K562 (cell line): ENCODE measurements at regions not wholly inside any gene's neighbourhood (a gene's known extent, or its start where the extent isn't known, plus 50 kb on each side); places are given as distances from the start of the nearest gene placed in this dataset.
A peak's percentile ranks its signal among the peaks of the same experiment; 100 is the strongest.

Source experiments
- ATAC-seq: fragments of 200-7000 bp; cut with Tn5 transposase; 3 replicates; pipeline ENCODE4 v1.9.1; 2020; ENCODE audit warnings: moderate library complexity
- BruUV-seq: library from RNA; stranded (reverse); fragments of 400-500 nt; replicated peaks from 2 replicates; lab custom pipeline; 2021; lab: Mats Ljungman, UMichigan
- CTCF ChIA-PET: fragments of 300-600 bp; formaldehyde crosslinking; extraction: SDS; loops from one replicate; lab custom pipeline; 2021; ENCODE audit warnings: low intra/inter-chr PET ratio; lab: Yijun Ruan, JAX
- POLR2A ChIA-PET: fragments of 300-600, 350-650 bp; sonication (Branson Sonifier 250); formaldehyde crosslinking; extraction: SDS; loops from one replicate; lab custom pipeline; 2021; ENCODE audit warnings: antibody characterized with exemption, inconsistent platforms; lab: Yijun Ruan, JAX
- DNase-seq, 4 experiments: peaks; one replicate each; pipeline versions ENCODE4 v3.0.0 to v3.0.0-alpha.2; 2011 to 2018; ENCODE audit warnings: low spot score in 3 of 4, mixed read lengths in 3 of 4; ENCODE audit errors: extremely low read depth in 1 of 4
- FAIRE-seq: peaks from 2 replicates; lab custom pipeline; 2011; peaks lifted over from hg19 to GRCh38; lab: Jason Lieb, UNC
- H2AFZ ChIP-seq: 2 replicates; pipeline ENCODE4 v1.6.0; 2011; ENCODE audit warnings: low read depth, low read length, control low read depth, inconsistent platforms
- H3K27ac ChIP-seq: fragments of 200-600 bp; 3 replicates; pipeline ENCODE4 v1.8.0; 2011; ENCODE audit warnings: low read depth, mild to moderate bottlenecking, control low read depth, inconsistent platforms, low read length, moderate library complexity, mixed read lengths; ENCODE audit errors: extremely low read depth
- H3K27me3 ChIP-seq, 2 experiments: fragments of 300-600 bp in 1 of 2; 2 replicates in 1 of 2; 3 replicates in 1 of 2; pipeline versions ENCODE4 v1.6.0 to v1.8.0; 2011; ENCODE audit warnings: inconsistent platforms in 2 of 2, low read length in 2 of 2, mild to moderate bottlenecking in 1 of 2, mixed read lengths in 1 of 2, moderate library complexity in 1 of 2; ENCODE audit not compliant: control insufficient read depth in 2 of 2, insufficient read depth in 2 of 2
- H3K36me3 ChIP-seq: fragments of 300-600 bp; 3 replicates; pipeline ENCODE4 v1.8.0; 2011; ENCODE audit warnings: mild to moderate bottlenecking, low read length, inconsistent platforms; ENCODE audit not compliant: control insufficient read depth, insufficient read depth
- H3K4me1 ChIP-seq, 2 experiments: fragments of 200-600 bp in 1 of 2; replicated peaks in 1 of 2; 2 replicates in 1 of 2; 3 replicates in 1 of 2; pipeline versions ENCODE4 v1.5.1 to v1.8.0; 2011; ENCODE audit warnings: inconsistent platforms in 2 of 2, low read length in 2 of 2, mild to moderate bottlenecking in 1 of 2, mixed read lengths in 1 of 2, moderate library complexity in 1 of 2; ENCODE audit not compliant: control insufficient read depth in 2 of 2, insufficient read depth in 2 of 2
- H3K4me2 ChIP-seq: 2 replicates; pipeline ENCODE4 v1.6.1; 2011; ENCODE audit warnings: low read length, control low read depth, inconsistent platforms, mixed read lengths; ENCODE audit not compliant: insufficient read depth
- H3K4me3 ChIP-seq: fragments of 200-600 bp; sonication (generic), shearing (Covaris generic); 2 replicates; pipeline ENCODE4 v1.5.1; 2016; ENCODE audit warnings: control low read depth, inconsistent platforms
- H3K79me2 ChIP-seq: fragments of 200-600 bp; 3 replicates; pipeline ENCODE4 v1.8.0; 2011; ENCODE audit warnings: low read length, inconsistent platforms; ENCODE audit not compliant: control insufficient read depth, insufficient read depth
- H3K9ac ChIP-seq, 2 experiments: 2 replicates each; pipeline versions ENCODE4 v1.6.0 to v1.6.1; 2011; ENCODE audit warnings: low read depth in 2 of 2, low read length in 2 of 2, control low read depth in 1 of 2, inconsistent platforms in 1 of 2, mild to moderate bottlenecking in 1 of 2, mixed read lengths in 1 of 2; ENCODE audit not compliant: insufficient read depth in 1 of 2
- H3K9me1 ChIP-seq: one replicate; pipeline ENCODE4 v1.6.0; 2011; ENCODE audit warnings: inconsistent platforms, mild to moderate bottlenecking, low read length, moderate library complexity; ENCODE audit not compliant: control insufficient read depth, insufficient read depth
- H3K9me3 ChIP-seq: replicated peaks from 2 replicates; pipeline ENCODE4 v1.5.1; 2011; ENCODE audit warnings: low read depth, low read length, inconsistent platforms; ENCODE audit not compliant: control insufficient read depth, insufficient read depth
- H4K20me1 ChIP-seq: replicated peaks from 2 replicates; pipeline ENCODE4 v1.6.1; 2011; ENCODE audit warnings: low read length, inconsistent platforms, mixed read lengths; ENCODE audit not compliant: control insufficient read depth, insufficient read depth
- ARHGAP35 ChIP-seq: fragments of 450-650 bp; IDR thresholded peaks from 2 replicates; pipeline ENCODE4 v1.6.1; 2018; ENCODE audit not compliant: partially characterized antibody
- ARID3A ChIP-seq: IDR thresholded peaks from 2 replicates; pipeline ENCODE4 v1.6.1; 2012; ENCODE audit warnings: low read depth, low read length, improper control_type of control experiment, borderline replicate concordance
- CBX5 ChIP-seq: IDR thresholded peaks from 2 replicates; pipeline ENCODE4 v1.6.1; 2014; ENCODE audit warnings: low read depth, borderline replicate concordance
- CHD4 ChIP-seq: fragments of 200-600 bp; sonication (generic); IDR thresholded peaks from 3 replicates; pipeline ENCODE4 v1.6.1; 2012; ENCODE audit warnings: low read depth, mild to moderate bottlenecking, mixed read lengths, low read length, inconsistent platforms; ENCODE audit not compliant: insufficient read depth, insufficient replicate concordance, poor library complexity, severe bottlenecking
- DEAF1 ChIP-seq: fragments of 450-650 bp; formaldehyde crosslinking; IDR thresholded peaks from 2 replicates; pipeline ENCODE4 v1.4.0; 2020; ENCODE audit warnings: mild to moderate bottlenecking, moderate library complexity
- EP300 ChIP-seq: IDR thresholded peaks from 2 replicates; pipeline ENCODE4 v1.6.1; 2012; ENCODE audit warnings: low read length, improper control_type of control experiment
- FOXA1 ChIP-seq: fragments of 450-650 bp; IDR thresholded peaks from 2 replicates; pipeline ENCODE4 v1.6.1; 2016; ENCODE audit warnings: mild to moderate bottlenecking, borderline replicate concordance
- HNRNPUL1 ChIP-seq: fragments of 200-400 bp; formaldehyde crosslinking; IDR thresholded peaks from 2 replicates; pipeline ENCODE4 v1.6.1; 2017; ENCODE audit warnings: low read length
- MAFF ChIP-seq: IDR thresholded peaks from 2 replicates; pipeline ENCODE4 v1.6.1; 2012; ENCODE audit warnings: low read length, improper control_type of control experiment
- SRSF7 ChIP-seq: fragments of 200-400 bp; formaldehyde crosslinking; optimal IDR thresholded peaks from 2 replicates; pipeline ENCODE3; 2017; ENCODE audit warnings: mild to moderate bottlenecking, low read depth, low read length
- TAF15 ChIP-seq: fragments of 200-400 bp; formaldehyde crosslinking; IDR thresholded peaks from 2 replicates; pipeline ENCODE4 v1.6.1; 2017; ENCODE audit warnings: mild to moderate bottlenecking, low read depth, low read length, moderate library complexity
- TEAD2 ChIP-seq: fragments of 450-650 bp; IDR thresholded peaks from 2 replicates; pipeline ENCODE4 v1.6.1; 2016; ENCODE audit warnings: missing genetic modification characterization, control low read depth, missing compliant biosample characterization
- ZNF3 ChIP-seq: fragments of 250-450 bp; sonication (Bioruptor Pico); IDR thresholded peaks from 2 replicates; pipeline ENCODE4 v1.5.0; 2021; ENCODE audit warnings: mild to moderate bottlenecking, moderate library complexity
- ZNF785 ChIP-seq: fragments of 250-450 bp; sonication (Bioruptor Pico); IDR thresholded peaks from 2 replicates; pipeline ENCODE4 v1.4.0; 2020; ENCODE audit warnings: mild to moderate bottlenecking
- WGBS: fragments of 100-300 bp; shearing (Covaris generic); methylation state at CpG from one replicate; pipeline ENCODE4 v1.1.6; 2016; ENCODE audit warnings: low coverage, mixed read lengths; ENCODE audit not compliant: insufficient coverage; ENCODE audit errors: missing lambda C conversion rate; 5-methylcytosine and 5-hydroxymethylcytosine counted together
- in situ Hi-C: fragments of 300-500 bp; cut with MboI; formaldehyde crosslinking; loops from 4 replicates; pipeline ENCODE4 v1.15.0; 2018; ENCODE audit warnings: inconsistent platforms, mixed read lengths
- intact Hi-C: fragments of 100-400 bp; cut with micrococcal nuclease; formaldehyde crosslinking; loops from 2 replicates; pipeline ENCODE4 v1.14.2; 2022

- TF ChIP-seq TEAD2 (tag) = no peak
- TF ChIP-seq TAF15 = no peak
- TF ChIP-seq ZNF3 = no peak
These were observed 160.5 kb downstream of the TFAP2B start (continued) for GRCh38 chr6:50979171-50979525.

- ATAC-seq (peak; percentile 65), DNase-seq (no peak), FAIRE-seq (no peak)
- Histone ChIP-seq H3K4me1 (peaks cover 0 to 3% of the 10 kb centered on the region in 2 experiments; a peak in 2 of 5 replicates), H3K27me3 (no peaks in the 10 kb centered on the region), H3K4me3 (no peak overlapping the region), H3K27ac (no peak overlapping the region), H3K9ac (no peak overlapping the region), H2AFZ (peak overlapping the region; percentile 61), H3K36me3 (no peaks in the 10 kb centered on the region), H3K9me3 (no peaks in the 10 kb centered on the region), H3K79me2 (no peaks in the 10 kb centered on the region), H3K9me1 (no peaks in the 10 kb centered on the region), H4K20me1 (no peaks in the 10 kb centered on the region), H3K4me2 (no peak overlapping the region)
- POLR2A ChIA-PET = interaction anchor here (0.6 to 0.8 kb wide), 3 partner anchors 11 to 1420 kb away, joined by 3 read pairs; no protein-coding TSS in a partner anchor
- CTCF ChIA-PET = no interaction called here
- BruUV-seq = no TSS peak
- in situ Hi-C loops (no loop called here), intact Hi-C loops (no loop called here)
- no peak for TF ChIP-seq DEAF1 (CRISPR knock-in tag)
- no peak for TF ChIP-seq FOXA1
- TF ChIP-seq ARID3A = no peak
- no peak for TF ChIP-seq ZNF785
- no peak for TF ChIP-seq HNRNPUL1
- TF ChIP-seq CBX5 = no peak
- no peak for TF ChIP-seq MAFF
- TF ChIP-seq EP300 = no peak
- TF ChIP-seq SRSF7 = no peak
- no peak for TF ChIP-seq CHD4
- TF ChIP-seq ARHGAP35 = no peak
- 55% methylated on average over 3 of the region's 3 CpGs for WGBS
These were observed 165.5 kb downstream of the TFAP2B start for GRCh38 chr6:50984135-50984534.
